Endodermal cell (in vitro differentiated cells): ENCODE measurements at regions not wholly inside any gene's neighbourhood (a gene's known extent, or its start where the extent isn't known, plus 50 kb on each side); places are given as distances from the start of the nearest gene placed in this dataset.
A peak's percentile ranks its signal among the peaks of the same experiment; 100 is the strongest.

Source experiments
- DNase-seq: peaks from one replicate; pipeline ENCODE4 v3.0.0-alpha.2; 2017
- H3K27ac ChIP-seq: 2 replicates; pipeline ENCODE4 v1.5.1; 2013; ENCODE audit warnings: mild to moderate bottlenecking, low read depth, low read length, moderate library complexity
- H3K27me3 ChIP-seq: 2 replicates; pipeline ENCODE4 v1.6.1; 2013; ENCODE audit warnings: mild to moderate bottlenecking, low read length, moderate library complexity; ENCODE audit not compliant: insufficient read depth, control insufficient read depth, poor library complexity, severe bottlenecking
- H3K36me3 ChIP-seq: 2 replicates; pipeline ENCODE4 v1.7.0; 2013; ENCODE audit warnings: mild to moderate bottlenecking, low read length, moderate library complexity; ENCODE audit not compliant: control insufficient read depth, insufficient read depth
- H3K4me1 ChIP-seq: one replicate; pipeline ENCODE4 v1.7.0; 2013; ENCODE audit warnings: low read length; ENCODE audit not compliant: control insufficient read depth, insufficient read depth
- H3K4me3 ChIP-seq: 2 replicates; pipeline ENCODE4 v1.5.1; 2013; ENCODE audit warnings: mild to moderate bottlenecking, low read length, moderate library complexity
- H3K9ac ChIP-seq: 2 replicates; pipeline ENCODE4 v1.6.1; 2013; ENCODE audit warnings: mild to moderate bottlenecking, low read length, moderate library complexity; ENCODE audit not compliant: poor library complexity, severe bottlenecking; ENCODE audit errors: extremely low read depth
- H3K9me3 ChIP-seq: 2 replicates; pipeline ENCODE4 v1.6.1; 2013; ENCODE audit warnings: mild to moderate bottlenecking, low read length, moderate library complexity; ENCODE audit not compliant: control insufficient read depth
- H3K27ac Mint-ChIP-seq: 2 replicates; pipeline ENCODE4 v1.8.0; 2020; ENCODE audit warnings: mixed read lengths
- H3K27me3 Mint-ChIP-seq: 2 replicates; pipeline ENCODE4 v1.8.0; 2021; ENCODE audit warnings: mild to moderate bottlenecking, mixed read lengths; ENCODE audit not compliant: insufficient read depth
- H3K36me3 Mint-ChIP-seq: 2 replicates; pipeline ENCODE4 v1.8.0; 2020; ENCODE audit warnings: low read depth, mixed read lengths
- H3K4me1 Mint-ChIP-seq: 2 replicates; pipeline ENCODE4 v1.8.0; 2020; ENCODE audit warnings: mixed read lengths
- H3K4me3 Mint-ChIP-seq: 2 replicates; pipeline ENCODE4 v1.8.0; 2020; ENCODE audit warnings: mild to moderate bottlenecking, moderate library complexity, mixed read lengths
- H3K9me3 Mint-ChIP-seq: 2 replicates; pipeline ENCODE4 v1.8.0; 2020; ENCODE audit warnings: mild to moderate bottlenecking, mixed read lengths
- WGBS, 2 experiments: methylation state at CpG; one replicate each; pipeline versions ENCODE4 v1.1.5 to v1.1.7; 2013; ENCODE audit warnings: missing lambda C conversion rate in 2 of 2, mixed read lengths in 1 of 2; ENCODE audit not compliant: insufficient coverage in 1 of 2, insufficient read length in 1 of 2; 5-methylcytosine and 5-hydroxymethylcytosine counted together
- TF ChIP-seq, protein P1 (sequence below): fragments of 200-600 bp; sonication (generic); conservative IDR thresholded peaks from 2 replicates; pipeline ENCODE4 v1.5.0; 2021; ENCODE audit warnings: antibody characterized with exemption, mild to moderate bottlenecking

DNA sequence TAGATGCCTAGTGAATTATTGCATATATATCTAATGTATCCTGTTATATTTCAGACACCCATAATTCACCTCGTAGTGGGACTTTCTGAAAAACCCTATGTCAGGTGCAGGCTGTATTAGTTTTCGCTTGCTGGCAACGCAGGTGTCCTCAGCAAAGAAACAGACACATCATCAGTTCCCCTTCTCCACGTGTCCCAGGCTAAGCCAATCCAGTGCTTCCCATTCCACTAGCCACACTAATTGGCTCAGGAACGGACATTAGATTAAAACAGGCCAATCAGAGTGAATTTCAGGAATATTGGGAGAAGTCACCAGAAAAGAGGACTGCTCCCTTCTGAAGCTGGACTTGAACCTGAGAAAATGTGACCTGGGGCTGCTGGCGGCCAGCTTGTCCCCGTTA is 151.3 kb downstream of the PTPN11 start:
- DNase-seq: no peak

GRCh38 chr12:112573141-112573540 is 154.4 kb downstream of the PTPN11 start:
- H3K4me1 ChIP-seq: no peaks in the 10 kb centered on the region
- Mint-ChIP-seq H3K27ac (no peak overlapping the region), H3K36me3 (no peaks in the 10 kb centered on the region), H3K27me3 (peaks cover 40% of the 10 kb centered on the region), H3K4me1 (peaks cover 11% of the 10 kb centered on the region), H3K4me3 (no peak overlapping the region), H3K9me3 (no peaks in the 10 kb centered on the region)
- H3K27ac ChIP-seq: no peak overlapping the region
- H3K27me3 ChIP-seq: peaks cover 30% of the 10 kb centered on the region
- H3K9me3 ChIP-seq: no peaks in the 10 kb centered on the region
- no peak for DNase-seq
- TF ChIP-seq, protein P1, sequence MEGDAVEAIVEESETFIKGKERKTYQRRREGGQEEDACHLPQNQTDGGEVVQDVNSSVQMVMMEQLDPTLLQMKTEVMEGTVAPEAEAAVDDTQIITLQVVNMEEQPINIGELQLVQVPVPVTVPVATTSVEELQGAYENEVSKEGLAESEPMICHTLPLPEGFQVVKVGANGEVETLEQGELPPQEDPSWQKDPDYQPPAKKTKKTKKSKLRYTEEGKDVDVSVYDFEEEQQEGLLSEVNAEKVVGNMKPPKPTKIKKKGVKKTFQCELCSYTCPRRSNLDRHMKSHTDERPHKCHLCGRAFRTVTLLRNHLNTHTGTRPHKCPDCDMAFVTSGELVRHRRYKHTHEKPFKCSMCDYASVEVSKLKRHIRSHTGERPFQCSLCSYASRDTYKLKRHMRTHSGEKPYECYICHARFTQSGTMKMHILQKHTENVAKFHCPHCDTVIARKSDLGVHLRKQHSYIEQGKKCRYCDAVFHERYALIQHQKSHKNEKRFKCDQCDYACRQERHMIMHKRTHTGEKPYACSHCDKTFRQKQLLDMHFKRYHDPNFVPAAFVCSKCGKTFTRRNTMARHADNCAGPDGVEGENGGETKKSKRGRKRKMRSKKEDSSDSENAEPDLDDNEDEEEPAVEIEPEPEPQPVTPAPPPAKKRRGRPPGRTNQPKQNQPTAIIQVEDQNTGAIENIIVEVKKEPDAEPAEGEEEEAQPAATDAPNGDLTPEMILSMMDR: no peak
- no peaks in the 10 kb centered on the region for H3K36me3 ChIP-seq
- no peak overlapping the region for H3K9ac ChIP-seq
- WGBS, 2 experiments: 91 to 95% methylated on average over 2 of the region's 2 CpGs
- H3K4me3 ChIP-seq: no peak overlapping the region

More for the DNA sequence above, 151.3 kb downstream of the PTPN11 start:
- Histone ChIP-seq H3K4me1 (no peaks in the 10 kb centered on the region), H3K9ac (no peak overlapping the region), H3K27me3 (peaks cover 19% of the 10 kb centered on the region), H3K4me3 (no peak overlapping the region), H3K36me3 (no peaks in the 10 kb centered on the region), H3K9me3 (no peaks in the 10 kb centered on the region), H3K27ac (no peak overlapping the region)
- TF ChIP-seq, protein P1: no peak
- H3K27me3 Mint-ChIP-seq: peaks cover 22% of the 10 kb centered on the region
- H3K9me3 Mint-ChIP-seq: no peaks in the 10 kb centered on the region
- H3K36me3 Mint-ChIP-seq: no peaks in the 10 kb centered on the region
- no peaks in the 10 kb centered on the region for H3K4me1 Mint-ChIP-seq
- H3K27ac Mint-ChIP-seq: no peak overlapping the region
- no peak overlapping the region for H3K4me3 Mint-ChIP-seq
- WGBS, 2 experiments: 82 to 86% methylated on average over 5 to 7 of the region's 7 CpGs

GRCh38 chr12:112574896-112575558 is 156.3 kb downstream of the PTPN11 start:
- WGBS, 2 experiments: 38 to 45% methylated on average over 17 to 42 of the region's 42 CpGs
- TF ChIP-seq, protein P1: no peak
- no peaks in the 10 kb centered on the region for H3K36me3 Mint-ChIP-seq

More at GRCh38 chr12:112574896-112575558, 156.3 kb downstream of the PTPN11 start:
- H3K27me3 ChIP-seq: peaks cover 30% of the 10 kb centered on the region
- no peak overlapping the region for H3K27ac ChIP-seq
- no peaks in the 10 kb centered on the region for H3K9me3 ChIP-seq
- no peaks in the 10 kb centered on the region for H3K4me1 ChIP-seq
- H3K27me3 Mint-ChIP-seq: peaks cover 47% of the 10 kb centered on the region
- H3K36me3 ChIP-seq: no peaks in the 10 kb centered on the region
- peaks cover 13% of the 10 kb centered on the region for H3K4me1 Mint-ChIP-seq
- no peaks in the 10 kb centered on the region for H3K9me3 Mint-ChIP-seq
- H3K4me3 Mint-ChIP-seq: peak overlapping the region; percentile 46
- H3K9ac ChIP-seq: no peak overlapping the region
- no peak overlapping the region for H3K27ac Mint-ChIP-seq
- H3K4me3 ChIP-seq: no peak overlapping the region
- DNase-seq: peak; percentile 65
